MCF 10A (cell line): ENCODE measurements at regions not wholly inside any gene's neighbourhood (a gene's known extent, or its start where the extent isn't known, plus 50 kb on each side); places are given as distances from the start of the nearest gene placed in this dataset.
A peak's percentile ranks its signal among the peaks of the same experiment; 100 is the strongest.

Experiments
- BruUV-seq: library from RNA; stranded (reverse); fragments of 400-500 nt; replicated peaks from 2 replicates; lab custom pipeline; 2021; lab: Mats Ljungman, UMichigan
- CTCF ChIA-PET: fragments of 300-600 bp; sonication (Branson Sonifier 250); formaldehyde crosslinking; extraction: SDS; loops from one replicate; lab custom pipeline; 2021; ENCODE audit warnings: antibody characterized with exemption, inconsistent platforms; lab: Yijun Ruan, JAX
- POLR2A ChIA-PET: fragments of 300-600, 350-650 bp; sonication (Branson Sonifier 250); formaldehyde crosslinking; extraction: SDS; loops from one replicate; lab custom pipeline; 2020; ENCODE audit warnings: antibody characterized with exemption, inconsistent platforms; lab: Yijun Ruan, JAX
- DNase-seq: peaks from one replicate; pipeline ENCODE4 v3.0.0-alpha.2; 2018; ENCODE audit not compliant: unreplicated experiment
- H3K27ac Mint-ChIP-seq: one replicate; pipeline ENCODE4 v1.8.0; 2022; ENCODE audit warnings: mild to moderate bottlenecking, low read depth, mixed read lengths; ENCODE audit not compliant: unreplicated experiment
- H3K27me3 Mint-ChIP-seq: one replicate; pipeline ENCODE4 v1.8.0; 2022; ENCODE audit warnings: mixed read lengths; ENCODE audit not compliant: insufficient read depth, unreplicated experiment
- H3K36me3 Mint-ChIP-seq: one replicate; pipeline ENCODE4 v1.8.0; 2022; ENCODE audit warnings: mild to moderate bottlenecking, moderate library complexity, mixed read lengths; ENCODE audit not compliant: insufficient read depth, unreplicated experiment
- H3K4me1 Mint-ChIP-seq: one replicate; pipeline ENCODE4 v1.8.0; 2022; ENCODE audit warnings: mixed read lengths; ENCODE audit not compliant: insufficient read depth, unreplicated experiment
- H3K4me3 Mint-ChIP-seq: one replicate; pipeline ENCODE4 v1.8.0; 2022; ENCODE audit warnings: mild to moderate bottlenecking, moderate library complexity, mixed read lengths; ENCODE audit not compliant: unreplicated experiment
- H3K9me3 Mint-ChIP-seq: one replicate; pipeline ENCODE4 v1.8.0; 2022; ENCODE audit warnings: mixed read lengths; ENCODE audit not compliant: unreplicated experiment
- CTCF ChIP-seq: fragments of 200-600 bp; IDR thresholded peaks from one replicate; pipeline ENCODE4 v1.8.0; 2022; ENCODE audit warnings: antibody characterized with exemption, mild to moderate bottlenecking; ENCODE audit not compliant: unreplicated experiment
- intact Hi-C: fragments of 100-400 bp; cut with micrococcal nuclease; formaldehyde crosslinking; loops from 2 replicates; pipeline ENCODE4 v1.14.1; 2022

GRCh38 chr2:40043641-40044040 lies 264.6 kb upstream of the THUMPD2 start:
- DNase-seq: no peak
- POLR2A ChIA-PET: no interaction called here
- H3K36me3 Mint-ChIP-seq: no peaks in the 10 kb centered on the region
- CTCF ChIA-PET: interaction anchor here (0.7 kb wide), 1 partner anchor 201 kb away, joined by 4 read pairs; no protein-coding TSS in a partner anchor
- no peak for TF ChIP-seq CTCF
- no peaks in the 10 kb centered on the region for H3K27me3 Mint-ChIP-seq
- no peak overlapping the region for H3K4me3 Mint-ChIP-seq
- H3K27ac Mint-ChIP-seq: no peak overlapping the region
- intact Hi-C loops: no loop called here
- peaks cover 5% of the 10 kb centered on the region for H3K4me1 Mint-ChIP-seq
- no peaks in the 10 kb centered on the region for H3K9me3 Mint-ChIP-seq
- BruUV-seq: no TSS peak

- no peaks in the 10 kb centered on the region for H3K36me3 Mint-ChIP-seq
- no peak for DNase-seq
- no peaks in the 10 kb centered on the region for H3K9me3 Mint-ChIP-seq
- no peak overlapping the region for H3K4me3 Mint-ChIP-seq
- ChIA-PET CTCF (no interaction called here), POLR2A (no interaction called here)
- H3K4me1 Mint-ChIP-seq: peaks cover 5% of the 10 kb centered on the region
- intact Hi-C loops: no loop called here
- H3K27ac Mint-ChIP-seq: no peak overlapping the region
- no TSS peak for BruUV-seq
- no peaks in the 10 kb centered on the region for H3K27me3 Mint-ChIP-seq
- TF ChIP-seq CTCF: no peak
Measured at GRCh38 chr2:40043191-40043590, 264.1 kb upstream of the THUMPD2 start.

GRCh38 chr2:40041422-40042382 lies 262.6 kb upstream of the THUMPD2 start:
- Mint-ChIP-seq H3K4me3 (no peak overlapping the region), H3K36me3 (no peaks in the 10 kb centered on the region), H3K9me3 (no peaks in the 10 kb centered on the region), H3K27me3 (no peaks in the 10 kb centered on the region), H3K27ac (no peak overlapping the region), H3K4me1 (peaks cover 5% of the 10 kb centered on the region)
- BruUV-seq: no TSS peak
- CTCF ChIA-PET: no interaction called here
- intact Hi-C loops: no loop called here
- peak; percentile 36 for DNase-seq
- POLR2A ChIA-PET: no interaction called here
- no peak for TF ChIP-seq CTCF

GRCh38 chr2:40039549-40039948 lies 260.5 kb upstream of the THUMPD2 start:
- intact Hi-C loops: no loop called here
- Mint-ChIP-seq H3K27ac (no peak overlapping the region), H3K9me3 (no peaks in the 10 kb centered on the region), H3K4me3 (no peak overlapping the region), H3K4me1 (peaks cover 5% of the 10 kb centered on the region), H3K27me3 (no peaks in the 10 kb centered on the region), H3K36me3 (no peaks in the 10 kb centered on the region)
- DNase-seq: no peak
- ChIA-PET CTCF (no interaction called here), POLR2A (interaction anchor here (1.2 kb wide), 1 partner anchor 15 kb away, joined by 3 read pairs; no protein-coding TSS in a partner anchor)
- BruUV-seq: no TSS peak
- TF ChIP-seq CTCF: no peak
